Gastroesophageal sphincter (tissue), 4 donors: ENCODE measurements at regions not wholly inside any gene's neighbourhood (a gene's known extent, or its start where the extent isn't known, plus 50 kb on each side); places are given as distances from the start of the nearest gene placed in this dataset.

Source experiments
- ATAC-seq: fragments of 150-250 bp; one replicate; pipeline ENCODE4 v1.9.1; 2016; ENCODE audit warnings: mild to moderate bottlenecking, moderate library complexity
- H3K27ac ChIP-seq, 4 donors: fragments of 200-600 bp; sonication (generic) in 3 of 4; 1 replicate in 3 of 4; 2 replicates in 1 of 4; pipeline ENCODE4 v1.5.1; 2016 to 2019
- H3K27me3 ChIP-seq: fragments of 200-600 bp; sonication (generic); one replicate; pipeline ENCODE4 v1.5.1; 2019
- H3K36me3 ChIP-seq, 2 donors: fragments of 200-600 bp; sonication (generic); one replicate each; pipeline ENCODE4 v1.5.1; 2019; ENCODE audit warnings: control low read depth in 1 of 2
- H3K4me1 ChIP-seq, 3 donors: fragments of 200-600 bp; sonication (generic); 1 replicate in 2 of 3; 2 replicates in 1 of 3; pipeline ENCODE4 v1.5.1; 2016 to 2019; ENCODE audit warnings: control low read depth in 2 of 3
- H3K4me3 ChIP-seq, 2 donors: fragments of 200-600 bp; sonication (generic); one replicate each; pipeline ENCODE4 v1.5.1; 2019; ENCODE audit warnings: mild to moderate bottlenecking in 1 of 2, moderate library complexity in 1 of 2
- H3K9me3 ChIP-seq, 3 donors: fragments of 200-600 bp; sonication (generic); one replicate each; pipeline ENCODE4 v1.5.1; 2017 to 2019; ENCODE audit warnings: control low read depth in 2 of 3
- CTCF ChIP-seq, 4 experiments: fragments of 200-600 bp in 2 of 4; fragments of 450-650 bp in 2 of 4; sonication (generic) in 1 of 4; IDR thresholded peaks; one replicate each; pipeline ENCODE4 v1.5.1; 2017 to 2019; ENCODE audit warnings: antibody characterized with exemption in 4 of 4, mild to moderate bottlenecking in 2 of 4, moderate library complexity in 2 of 4
- EP300 ChIP-seq: sonication (generic); formaldehyde crosslinking; IDR thresholded peaks from one replicate; pipeline ENCODE4 v1.6.1; 2017; ENCODE audit warnings: antibody characterized with exemption, mild to moderate bottlenecking
- POLR2A ChIP-seq, 2 donors: fragments of 450-650 bp; IDR thresholded peaks; one replicate each; pipeline ENCODE4 v1.6.1; 2017; ENCODE audit warnings: antibody characterized with exemption in 2 of 2, mild to moderate bottlenecking in 2 of 2, moderate library complexity in 1 of 2
- POLR2AphosphoS5 ChIP-seq: sonication (generic); formaldehyde crosslinking; IDR thresholded peaks from one replicate; pipeline ENCODE4 v1.6.1; 2017; ENCODE audit warnings: antibody characterized with exemption
- whole genome bisulfite sequencing, 2 donors: methylation state at CpG; one replicate each; pipeline ENCODE4 v1.1.5; 2018; ENCODE audit warnings: low coverage in 1 of 2; 5-methylcytosine and 5-hydroxymethylcytosine counted together

GRCh38 chr18:1392865-1393734, 488.4 kb downstream of the ADCYAP1 start:
- TF ChIP-seq CTCF (IDR thresholded peaks at IDR 0.05): no peak
- TF ChIP-seq POLR2AphosphoS5: no peak
- no peak for TF ChIP-seq POLR2A (IDR thresholded peaks at IDR 0.05)
- 71 to 83% methylated on average over 7 of the region's 7 CpGs for WGBS, 2 donors
- H3K27ac ChIP-seq: no peak overlapping the region
- no peaks in the 10 kb centered on the region for H3K4me1 ChIP-seq
- no peak for ATAC-seq
- no peaks in the 10 kb centered on the region for H3K27me3 ChIP-seq
- H3K36me3 ChIP-seq: no peaks in the 10 kb centered on the region
- H3K9me3 ChIP-seq: peaks cover 0 to 6% (median 0%) of the 10 kb centered on the region in 3 donors
- H3K4me3 ChIP-seq: no peak overlapping the region

GRCh38 chr18:1393929-1394328, 489.3 kb downstream of the ADCYAP1 start:
- WGBS, 2 donors: 79 to 83% methylated on average over 1 of the region's 1 CpG
- no peak overlapping the region for H3K4me3 ChIP-seq
- TF ChIP-seq POLR2A (IDR thresholded peaks at IDR 0.05): no peak
- TF ChIP-seq POLR2AphosphoS5: no peak
- no peak for TF ChIP-seq CTCF (IDR thresholded peaks at IDR 0.05)
- TF ChIP-seq EP300: no peak
- no peak for ATAC-seq
- H3K4me1 ChIP-seq: no peaks in the 10 kb centered on the region
- no peaks in the 10 kb centered on the region for H3K9me3 ChIP-seq
- no peak overlapping the region for H3K27ac ChIP-seq
- no peaks in the 10 kb centered on the region for H3K36me3 ChIP-seq
- no peaks in the 10 kb centered on the region for H3K27me3 ChIP-seq

GRCh38 chr18:1394426-1394825, 489.8 kb downstream of the ADCYAP1 start:
- no peak for ATAC-seq
- no peaks in the 10 kb centered on the region for H3K4me1 ChIP-seq
- H3K4me3 ChIP-seq: no peak overlapping the region
- no peaks in the 10 kb centered on the region for H3K9me3 ChIP-seq
- H3K27ac ChIP-seq: no peak overlapping the region
- TF ChIP-seq POLR2A (IDR thresholded peaks at IDR 0.05) (no peak), EP300 (no peak), POLR2AphosphoS5 (no peak), CTCF (IDR thresholded peaks at IDR 0.05) (no peak)
- no peaks in the 10 kb centered on the region for H3K36me3 ChIP-seq
- no peaks in the 10 kb centered on the region for H3K27me3 ChIP-seq
- 70 to 80% methylated on average over 1 of the region's 1 CpG for WGBS, 2 donors

- TF ChIP-seq EP300 (no peak), CTCF (IDR thresholded peaks at IDR 0.05) (no peak), POLR2AphosphoS5 (no peak), POLR2A (IDR thresholded peaks at IDR 0.05) (no peak)
- no peaks in the 10 kb centered on the region for H3K27me3 ChIP-seq
- no peak overlapping the region for H3K4me3 ChIP-seq
- H3K9me3 ChIP-seq: no peaks in the 10 kb centered on the region
- no peaks in the 10 kb centered on the region for H3K36me3 ChIP-seq
- H3K27ac ChIP-seq: no peak overlapping the region
- no peak for ATAC-seq
- H3K4me1 ChIP-seq: no peaks in the 10 kb centered on the region
- WGBS, 2 donors: 60 to 67% methylated on average over 5 of the region's 5 CpGs
These were observed 490.3 kb downstream of the ADCYAP1 start for GRCh38 chr18:1394966-1395365.

GRCh38 chr18:1408376-1408775, 503.7 kb downstream of the ADCYAP1 start:
- 29 to 58% methylated on average over 2 of the region's 2 CpGs for WGBS, 2 donors
- H3K27me3 ChIP-seq: no peaks in the 10 kb centered on the region

More at GRCh38 chr18:1408376-1408775, 503.7 kb downstream of the ADCYAP1 start:
- no peaks in the 10 kb centered on the region for H3K36me3 ChIP-seq
- H3K4me1 ChIP-seq: no peaks in the 10 kb centered on the region
- H3K27ac ChIP-seq: no peak overlapping the region
- TF ChIP-seq EP300 (no peak), CTCF (IDR thresholded peaks at IDR 0.05) (no peak), POLR2A (IDR thresholded peaks at IDR 0.05) (no peak), POLR2AphosphoS5 (no peak)
- no peaks in the 10 kb centered on the region for H3K9me3 ChIP-seq
- ATAC-seq: no peak
- H3K4me3 ChIP-seq: no peak overlapping the region
